ENCODE measurements at regions not wholly inside any gene's neighbourhood (a gene's known extent, or its start where the extent isn't known, plus 50 kb on each side); places are given as distances from the start of the nearest gene placed in this dataset.

DNA sequence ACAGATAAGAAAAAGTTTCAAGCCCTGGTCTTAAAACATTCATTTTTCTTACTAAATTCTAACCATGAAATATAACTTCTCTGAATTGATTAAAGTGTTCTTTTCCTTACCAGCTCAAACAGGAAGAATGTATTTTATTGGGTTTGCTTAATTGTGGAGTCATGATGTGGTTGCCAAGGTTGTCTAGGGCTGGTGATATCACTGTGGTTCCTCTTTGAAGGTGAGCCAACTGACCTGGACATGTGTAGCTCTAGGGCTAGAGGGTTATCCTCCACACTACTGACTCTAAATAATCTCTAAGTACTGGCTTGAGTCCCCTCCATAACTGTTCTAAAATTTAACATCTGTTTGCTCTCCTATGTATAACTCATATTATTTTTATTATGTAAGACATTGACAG, 529.6 kb downstream of the PIK3C3 start:
- no peak for DNase-seq
- Histone ChIP-seq H3K9me2 (ENCODE audit: insufficient read depth) (no peaks in the 10 kb centered on the region), H3K9me3 (ENCODE audit: low read depth) (no peaks in the 10 kb centered on the region), H3K36me3 (ENCODE audit: low read depth) (no peaks in the 10 kb centered on the region), H3K4me1 (ENCODE audit: insufficient read depth) (no peaks in the 10 kb centered on the region), H3K4me3 (no peak overlapping the region), H3K27ac (no peak overlapping the region), H3K4me2 (ENCODE audit: unreplicated experiment) (no peak overlapping the region), H3K79me2 (ENCODE audit: insufficient read depth) (no peaks in the 10 kb centered on the region), H4K20me1 (ENCODE audit: insufficient read depth) (no peaks in the 10 kb centered on the region), H2AFZ (no peak overlapping the region), H3F3A (ENCODE audit: insufficient read depth) (no peaks in the 10 kb centered on the region), H3K27me3 (replicated peaks; ENCODE audit: insufficient read depth) (no peaks in the 10 kb centered on the region), H3K9ac (no peak overlapping the region)
- in situ Hi-C loops (cut with MboI), result no loop called here
- no peak for TF ChIP-seq EZH2 (IDR thresholded peaks at IDR 0.05; ENCODE audit: insufficient read depth, poor library complexity, severe bottlenecking)

GRCh38 chr18:42486271-42486670, 531.2 kb downstream of the PIK3C3 start:
- Histone ChIP-seq H3K27me3 (replicated peaks; ENCODE audit: insufficient read depth) (no peaks in the 10 kb centered on the region), H3F3A (ENCODE audit: insufficient read depth) (no peaks in the 10 kb centered on the region), H3K4me2 (ENCODE audit: unreplicated experiment) (no peak overlapping the region), H2AFZ (no peak overlapping the region), H3K36me3 (ENCODE audit: low read depth) (no peaks in the 10 kb centered on the region), H3K9ac (no peak overlapping the region), H3K4me1 (ENCODE audit: insufficient read depth) (no peaks in the 10 kb centered on the region), H3K9me3 (ENCODE audit: low read depth) (no peaks in the 10 kb centered on the region), H3K79me2 (ENCODE audit: insufficient read depth) (no peaks in the 10 kb centered on the region), H3K27ac (no peak overlapping the region), H4K20me1 (ENCODE audit: insufficient read depth) (no peaks in the 10 kb centered on the region), H3K4me3 (no peak overlapping the region), H3K9me2 (ENCODE audit: insufficient read depth) (no peaks in the 10 kb centered on the region)
- no peak for DNase-seq
- 3 to 7% methylated on average over 2 of the region's 2 CpGs for WGBS, 2 experiments (ENCODE audit: low coverage in 1 of 2, low lambda C conversion rate in 2 of 2, missing lambda C conversion rate in 2 of 2)
- TF ChIP-seq EZH2 (IDR thresholded peaks at IDR 0.05; ENCODE audit: insufficient read depth, poor library complexity, severe bottlenecking) (no peak), EZH2phosphoT487 (IDR thresholded peaks at IDR 0.05; ENCODE audit: insufficient read depth, low read depth) (no peak)
- in situ Hi-C loops (cut with MboI), result no loop called here

DNA sequence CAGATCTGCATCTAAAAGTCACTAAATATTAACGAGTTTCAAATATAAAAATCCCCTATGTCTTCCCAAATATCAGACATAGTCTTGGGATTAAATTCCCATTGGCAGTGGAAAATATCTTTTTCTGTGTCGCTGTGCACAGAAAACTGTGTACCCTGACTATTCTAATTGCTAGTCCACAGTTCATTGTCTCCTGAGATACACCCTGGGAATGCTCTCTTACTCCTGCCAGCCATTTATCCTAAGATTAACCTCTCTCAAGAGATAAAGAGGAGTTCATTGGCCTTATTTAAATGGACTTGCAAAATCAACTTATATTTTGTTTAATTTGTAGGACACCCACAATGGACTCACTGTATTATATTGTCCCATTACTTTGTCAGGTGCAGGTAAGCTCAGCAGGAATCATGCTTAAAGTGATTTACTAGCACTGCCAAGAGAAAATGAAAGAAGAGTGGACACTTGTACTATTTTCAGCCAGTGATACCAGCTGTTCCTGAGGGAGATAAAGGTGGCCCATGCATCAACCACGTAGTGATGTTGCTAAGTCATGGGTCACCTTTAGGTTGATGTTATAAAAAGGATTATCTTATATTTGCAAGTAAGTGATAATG, 553.8 kb downstream of the PIK3C3 start:
- in situ Hi-C loops (cut with MboI), result no loop called here
- WGBS, 2 experiments (ENCODE audit: low coverage in 1 of 2, low lambda C conversion rate in 2 of 2, missing lambda C conversion rate in 2 of 2), result 25 to 28% methylated on average over 3 of the region's 3 CpGs
- Histone ChIP-seq H3K4me1 (ENCODE audit: insufficient read depth) (no peaks in the 10 kb centered on the region), H4K20me1 (ENCODE audit: insufficient read depth) (no peaks in the 10 kb centered on the region), H3K4me2 (ENCODE audit: unreplicated experiment) (no peak overlapping the region), H3K9me3 (ENCODE audit: low read depth) (no peaks in the 10 kb centered on the region), H3K36me3 (ENCODE audit: low read depth) (no peaks in the 10 kb centered on the region), H3K27ac (no peak overlapping the region), H3K79me2 (ENCODE audit: insufficient read depth) (no peaks in the 10 kb centered on the region), H3F3A (ENCODE audit: insufficient read depth) (no peaks in the 10 kb centered on the region), H3K27me3 (replicated peaks; ENCODE audit: insufficient read depth) (peaks cover 24% of the 10 kb centered on the region), H3K9ac (no peak overlapping the region), H2AFZ (no peak overlapping the region), H3K9me2 (ENCODE audit: insufficient read depth) (no peaks in the 10 kb centered on the region), H3K4me3 (no peak overlapping the region)
- TF ChIP-seq EZH2phosphoT487 (IDR thresholded peaks at IDR 0.05; ENCODE audit: insufficient read depth, low read depth) (no peak), EZH2 (IDR thresholded peaks at IDR 0.05; ENCODE audit: insufficient read depth, poor library complexity, severe bottlenecking) (no peak)
- DNase-seq, result no peak

DNA sequence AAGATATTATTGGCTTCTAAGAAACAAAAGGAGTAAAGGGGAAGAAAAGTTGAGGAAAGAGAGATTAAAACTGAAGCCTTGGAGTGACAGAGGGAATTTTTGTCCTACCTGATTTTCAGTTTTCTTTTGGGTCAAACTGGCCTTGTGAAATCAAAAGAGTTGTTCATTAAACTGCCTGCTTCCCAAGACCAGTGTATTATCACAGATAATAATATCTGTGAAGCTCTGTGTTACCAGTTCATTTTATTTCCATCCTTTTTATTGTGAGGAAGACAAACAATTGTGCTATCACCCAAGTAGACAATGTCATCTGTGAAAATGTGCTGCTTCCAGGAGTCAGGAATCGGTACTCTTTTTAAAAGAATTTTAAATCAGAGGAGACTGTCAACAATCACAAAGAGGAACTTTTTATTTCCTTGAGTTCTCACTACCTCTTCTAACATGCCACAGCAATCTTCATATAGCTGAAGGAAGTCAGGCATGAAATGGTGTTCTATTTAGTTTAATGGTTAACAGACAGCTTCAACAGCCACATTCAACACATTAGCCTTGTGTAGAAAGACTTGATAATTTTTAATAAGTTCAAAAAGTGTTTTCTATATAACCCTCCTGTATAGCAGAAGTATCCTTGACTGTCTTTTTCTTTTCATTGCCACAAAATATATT, 554.8 kb downstream of the PIK3C3 start:
- no peaks in the 10 kb centered on the region for H3F3A ChIP-seq (ENCODE audit: insufficient read depth)
- peaks cover 24% of the 10 kb centered on the region for H3K27me3 ChIP-seq (replicated peaks; ENCODE audit: insufficient read depth)
- no peaks in the 10 kb centered on the region for H3K9me2 ChIP-seq (ENCODE audit: insufficient read depth)
- H4K20me1 ChIP-seq (ENCODE audit: insufficient read depth), result no peaks in the 10 kb centered on the region
- no peak for TF ChIP-seq EZH2phosphoT487 (IDR thresholded peaks at IDR 0.05; ENCODE audit: insufficient read depth, low read depth)
- TF ChIP-seq EZH2 (IDR thresholded peaks at IDR 0.05; ENCODE audit: insufficient read depth, poor library complexity, severe bottlenecking), result no peak
- 0 out of 2 replicates have a peak, but pooled peaks cover 5% of the 10 kb centered on the region for H3K4me1 ChIP-seq (ENCODE audit: insufficient read depth)
- WGBS, 2 experiments (ENCODE audit: low coverage in 1 of 2, low lambda C conversion rate in 2 of 2, missing lambda C conversion rate in 2 of 2), result 63 to 79% methylated on average over 1 of the region's 1 CpG
- H3K9ac ChIP-seq, result no peak overlapping the region
- no peak for DNase-seq
- no peak overlapping the region for H3K4me3 ChIP-seq
- H3K79me2 ChIP-seq (ENCODE audit: insufficient read depth), result no peaks in the 10 kb centered on the region
- H2AFZ ChIP-seq, result no peak overlapping the region
- no peaks in the 10 kb centered on the region for H3K36me3 ChIP-seq (ENCODE audit: low read depth)
- no peak overlapping the region for H3K4me2 ChIP-seq (ENCODE audit: unreplicated experiment)
- no peaks in the 10 kb centered on the region for H3K9me3 ChIP-seq (ENCODE audit: low read depth)
- H3K27ac ChIP-seq, result no peak overlapping the region
- in situ Hi-C loops (cut with MboI), result no loop called here

DNA sequence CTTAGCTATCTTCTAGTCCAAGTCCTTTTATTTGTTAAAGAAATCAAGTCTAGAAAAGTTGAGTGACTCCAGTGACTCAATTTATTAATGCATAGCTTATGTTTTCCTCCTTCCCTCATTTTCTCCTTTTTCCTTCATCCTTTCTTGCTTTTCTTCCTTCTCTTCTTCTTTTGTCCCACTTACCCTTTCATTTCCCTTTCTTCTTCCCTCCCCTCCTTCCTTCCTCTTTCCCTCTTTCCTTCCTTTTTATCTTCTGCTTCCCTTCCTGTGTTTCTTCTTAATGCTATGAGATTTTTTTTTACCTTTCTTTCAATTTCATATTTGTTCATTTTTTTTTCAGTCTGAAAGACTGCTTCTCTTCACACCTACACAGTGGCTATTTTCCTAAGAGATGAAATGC, 555.5 kb downstream of the PIK3C3 start:
- no peak for DNase-seq
- no peaks in the 10 kb centered on the region for H3K9me3 ChIP-seq (ENCODE audit: low read depth)
- TF ChIP-seq EZH2 (IDR thresholded peaks at IDR 0.05; ENCODE audit: insufficient read depth, poor library complexity, severe bottlenecking) (no peak), EZH2phosphoT487 (IDR thresholded peaks at IDR 0.05; ENCODE audit: insufficient read depth, low read depth) (no peak)

More for the DNA sequence above, 555.5 kb downstream of the PIK3C3 start:
- H3F3A ChIP-seq (ENCODE audit: insufficient read depth), result no peaks in the 10 kb centered on the region
- no peak overlapping the region for H3K9ac ChIP-seq
- in situ Hi-C loops (cut with MboI), result no loop called here
- H3K27ac ChIP-seq, result no peak overlapping the region
- H3K36me3 ChIP-seq (ENCODE audit: low read depth), result no peaks in the 10 kb centered on the region
- H3K4me3 ChIP-seq, result no peak overlapping the region
- H3K4me2 ChIP-seq (ENCODE audit: unreplicated experiment), result no peak overlapping the region
- no peaks in the 10 kb centered on the region for H4K20me1 ChIP-seq (ENCODE audit: insufficient read depth)
- no peaks in the 10 kb centered on the region for H3K79me2 ChIP-seq (ENCODE audit: insufficient read depth)
- no peak overlapping the region for H2AFZ ChIP-seq
- H3K4me1 ChIP-seq (ENCODE audit: insufficient read depth), result 0 out of 2 replicates have a peak, but pooled peaks cover 5% of the 10 kb centered on the region
- H3K27me3 ChIP-seq (replicated peaks; ENCODE audit: insufficient read depth), result peaks cover 23% of the 10 kb centered on the region
- H3K9me2 ChIP-seq (ENCODE audit: insufficient read depth), result no peaks in the 10 kb centered on the region
